ENCODE measurements at regions not wholly inside any gene's neighbourhood (a gene's known extent, or its start where the extent isn't known, plus 50 kb on each side); places are given as distances from the start of the nearest gene placed in this dataset.

DNA sequence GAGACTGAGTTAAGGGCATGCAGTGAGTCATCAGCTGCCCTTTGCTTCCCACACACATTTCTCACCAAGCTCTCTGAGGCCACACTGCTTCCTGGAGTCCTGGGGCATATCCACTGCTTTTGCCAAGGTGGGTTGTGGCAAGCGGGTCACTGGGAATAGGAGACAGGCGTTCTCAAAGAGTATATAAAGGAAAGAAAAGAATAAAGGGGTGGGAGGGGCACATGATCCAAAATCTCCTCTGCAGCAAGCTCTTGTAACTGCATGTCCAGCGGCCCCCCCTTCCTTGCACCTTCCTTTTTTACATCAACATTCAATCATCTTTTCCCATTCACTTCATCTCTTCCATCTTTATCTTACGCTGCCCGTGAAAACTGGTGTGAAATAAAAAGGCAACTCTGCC is 259.1 kb upstream of the RPL38 start:
- ATAC-seq (no peak), DNase-seq (ENCODE audit: extremely low read depth in 1 of 4, low spot score in 3 of 4) (no peak), FAIRE-seq (no peak)
- ChIA-PET POLR2A (interaction anchor here (0.6 kb wide), 1 partner anchor 147 kb away, joined by 3 read pairs; no protein-coding TSS in a partner anchor), CTCF (ENCODE audit: low intra/inter-chr PET ratio) (no interaction called here)
- Histone ChIP-seq H3K9me1 (ENCODE audit: control insufficient read depth, insufficient read depth, low read length) (no peaks in the 10 kb centered on the region), H3K4me1 (replicated peaks in 1 of 2; ENCODE audit: control insufficient read depth in 2 of 2, insufficient read depth in 2 of 2, low read length in 2 of 2) (no peaks in the 10 kb centered on the region), H3K27ac (ENCODE audit: extremely low read depth, low read depth, low read length) (no peak overlapping the region), H3K4me2 (ENCODE audit: insufficient read depth, low read length) (no peak overlapping the region), H3K27me3 (ENCODE audit: control insufficient read depth in 2 of 2, insufficient read depth in 2 of 2, low read length in 2 of 2) (peaks cover 0 to 4% of the 10 kb centered on the region in 2 experiments; a peak in 2 of 5 replicates), H4K20me1 (replicated peaks; ENCODE audit: control insufficient read depth, insufficient read depth, low read length) (no peaks in the 10 kb centered on the region), H3K4me3 (no peak overlapping the region), H3K9ac (ENCODE audit: insufficient read depth in 1 of 2, low read depth in 2 of 2, low read length in 2 of 2) (no peak overlapping the region), H3K36me3 (ENCODE audit: control insufficient read depth, insufficient read depth, low read length) (no peaks in the 10 kb centered on the region), H3K79me2 (ENCODE audit: control insufficient read depth, insufficient read depth, low read length) (no peaks in the 10 kb centered on the region), H2AFZ (ENCODE audit: low read depth, low read length) (no peak overlapping the region), H3K9me3 (replicated peaks; ENCODE audit: control insufficient read depth, insufficient read depth, low read depth, low read length) (no peaks in the 10 kb centered on the region)
- intact Hi-C loops (cut with micrococcal nuclease), result no loop called here
- in situ Hi-C loops (cut with MboI), result no loop called here
- no peak for TF ChIP-seq MAFG (tag; conservative IDR thresholded peaks at IDR 0.05)
- no peak for TF ChIP-seq EZH2 (IDR thresholded peaks at IDR 0.05; ENCODE audit: borderline replicate concordance, low read depth, low read length)
- TF ChIP-seq CHD1 (IDR thresholded peaks at IDR 0.05; ENCODE audit: low read length), result no peak
- TF ChIP-seq MXI1 (IDR thresholded peaks at IDR 0.05; ENCODE audit: low read depth, low read length), result no peak
- no peak for TF ChIP-seq ZNF347 (CRISPR knock-in tag; IDR thresholded peaks at IDR 0.05; ENCODE audit: low read depth)
- WGBS (ENCODE audit: insufficient coverage, low coverage, missing lambda C conversion rate), result 2% methylated on average over 5 of the region's 5 CpGs
- no TSS peak for BruUV-seq (replicated peaks)

DNA sequence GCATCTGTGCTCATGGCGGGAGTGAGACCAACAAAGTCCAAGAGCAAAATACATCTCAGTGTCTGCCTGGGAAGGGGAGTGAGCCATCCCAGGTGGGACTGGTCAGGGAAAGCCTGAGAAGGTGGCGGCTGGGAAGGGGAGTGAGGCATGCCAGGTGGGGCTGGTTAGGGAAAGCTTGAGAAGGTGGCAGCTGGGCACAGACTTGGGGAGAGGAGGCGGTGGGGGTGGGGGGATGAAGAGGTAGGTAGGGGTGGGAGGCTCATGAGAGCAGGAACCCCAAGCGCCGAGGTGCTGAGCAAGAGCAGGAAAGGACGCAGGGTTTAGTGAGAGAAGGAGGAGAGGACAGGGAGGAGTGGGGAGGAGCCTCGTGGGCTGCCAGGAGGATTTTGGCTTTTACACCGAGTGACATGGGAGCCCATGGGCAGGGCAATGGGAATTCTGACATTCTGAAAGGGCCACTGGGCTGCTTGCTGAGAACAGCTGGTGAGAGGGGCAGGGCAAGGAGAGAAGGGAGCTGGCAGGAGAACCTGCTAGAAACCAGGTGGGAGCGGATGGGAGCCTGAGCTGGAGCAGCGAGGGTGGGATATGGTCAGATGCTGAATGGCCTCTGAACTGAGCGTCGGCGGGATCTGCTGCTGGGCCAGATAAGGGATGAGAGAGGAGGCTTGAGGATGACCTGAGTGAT is 256.1 kb upstream of the RPL38 start:
- under 1% methylated on average over 9 of the region's 13 CpGs for WGBS (ENCODE audit: insufficient coverage, low coverage, missing lambda C conversion rate)
- no TSS peak for BruUV-seq (replicated peaks)
- ChIA-PET CTCF (ENCODE audit: low intra/inter-chr PET ratio) (no interaction called here), POLR2A (interaction anchor here (1.2 kb wide), 1 partner anchor 27 kb away, joined by 4 read pairs; no protein-coding TSS in a partner anchor)
- Histone ChIP-seq H3K79me2 (ENCODE audit: control insufficient read depth, insufficient read depth, low read length) (no peaks in the 10 kb centered on the region), H3K27me3 (ENCODE audit: control insufficient read depth in 2 of 2, insufficient read depth in 2 of 2, low read length in 2 of 2) (peaks cover 0 to 16% of the 10 kb centered on the region in 2 experiments; a peak in 3 of 5 replicates), H4K20me1 (replicated peaks; ENCODE audit: control insufficient read depth, insufficient read depth, low read length) (no peaks in the 10 kb centered on the region), H3K9ac (ENCODE audit: insufficient read depth in 1 of 2, low read depth in 2 of 2, low read length in 2 of 2) (no peak overlapping the region), H3K9me3 (replicated peaks; ENCODE audit: control insufficient read depth, insufficient read depth, low read depth, low read length) (no peaks in the 10 kb centered on the region), H3K27ac (ENCODE audit: extremely low read depth, low read depth, low read length) (no peak overlapping the region), H3K4me2 (ENCODE audit: insufficient read depth, low read length) (no peak overlapping the region), H3K4me1 (replicated peaks in 1 of 2; ENCODE audit: control insufficient read depth in 2 of 2, insufficient read depth in 2 of 2, low read length in 2 of 2) (peaks cover 0 to 3% of the 10 kb centered on the region in 2 experiments; a peak in 1 of 5 replicates), H3K4me3 (no peak overlapping the region), H2AFZ (ENCODE audit: low read depth, low read length) (no peak overlapping the region), H3K9me1 (ENCODE audit: control insufficient read depth, insufficient read depth, low read length) (no peaks in the 10 kb centered on the region), H3K36me3 (ENCODE audit: control insufficient read depth, insufficient read depth, low read length) (no peaks in the 10 kb centered on the region)
- no peak for DNase-seq (ENCODE audit: extremely low read depth in 1 of 4, low spot score in 3 of 4)
- no peak for TF ChIP-seq TAF7 (tag; IDR thresholded peaks at IDR 0.05)
- TF ChIP-seq L3MBTL2 (IDR thresholded peaks at IDR 0.05), result no peak
- TF ChIP-seq NR2F6 (CRISPR knock-in tag; IDR thresholded peaks at IDR 0.05), result no peak
- TF ChIP-seq ZBTB1 (CRISPR knock-in tag; IDR thresholded peaks at IDR 0.05; ENCODE audit: borderline replicate concordance, low read depth), result no peak
- no peak for TF ChIP-seq HCFC1 (IDR thresholded peaks at IDR 0.05; ENCODE audit: low read depth, low read length)
- TF ChIP-seq ZNF12 (CRISPR knock-in tag; IDR thresholded peaks at IDR 0.05), result no peak
- ATAC-seq, result no peak
- in situ Hi-C loops (cut with MboI), result no loop called here
- no peak for FAIRE-seq
- intact Hi-C loops (cut with micrococcal nuclease), result no loop called here
